Left lung (tissue), 4 donors: ENCODE measurements at regions not wholly inside any gene's neighbourhood (a gene's known extent, or its start where the extent isn't known, plus 50 kb on each side); places are given as distances from the start of the nearest gene placed in this dataset.

Experiments
- ATAC-seq: fragments of 200-7000 bp; cut with Tn5 transposase; one replicate; pipeline ENCODE4 v1.9.1; 2020; ENCODE audit warnings: moderate library complexity
- DNase-seq, 4 donors: peaks; one replicate each; pipeline ENCODE4 v3.0.0-alpha.2; 2013 to 2020
- H3K27ac ChIP-seq, 2 donors: fragments of 200-600 bp; sonication (generic) in 1 of 2; one replicate each; pipeline versions ENCODE4 v1.5.0 to v1.8.0; 2020 to 2021
- H3K27me3 ChIP-seq, 2 donors: fragments of 200-600 bp; sonication (generic) in 1 of 2; one replicate each; pipeline versions ENCODE4 v1.5.0 to v1.8.0; 2020 to 2021
- H3K36me3 ChIP-seq, 2 donors: fragments of 200-600 bp; sonication (generic) in 1 of 2; one replicate each; pipeline versions ENCODE4 v1.5.0 to v1.8.0; 2020 to 2021
- H3K4me1 ChIP-seq, 2 donors: fragments of 200-600 bp; one replicate each; pipeline ENCODE4 v1.8.0; 2021
- H3K4me3 ChIP-seq, 2 donors: fragments of 200-600 bp; sonication (generic) in 1 of 2; one replicate each; pipeline versions ENCODE4 v1.5.0 to v1.8.0; 2020 to 2021; ENCODE audit warnings: mild to moderate bottlenecking in 1 of 2
- H3K9me3 ChIP-seq, 2 donors: fragments of 200-600 bp; sonication (generic) in 1 of 2; one replicate each; pipeline versions ENCODE4 v1.5.0 to v1.8.0; 2020 to 2021
- CTCF ChIP-seq, 2 donors: fragments of 200-600 bp; sonication (generic) in 1 of 2; IDR thresholded peaks; one replicate each; pipeline versions ENCODE4 v1.5.0 to v1.8.0; 2021; ENCODE audit warnings: antibody characterized with exemption in 2 of 2
- intact Hi-C, 2 donors: fragments of 100-400 bp; cut with DNase I; formaldehyde crosslinking; loops; one replicate each; pipeline versions ENCODE4 v1.11.2 to v1.14.2; 2022
- donor health status: DM: no; HTN: yes; CAD: no.
- donor health status: DM: no; HTN: no; CAD: no.

- no peak for TF ChIP-seq CTCF (IDR thresholded peaks at IDR 0.05)
- Histone ChIP-seq H3K27ac (no peak overlapping the region), H3K27me3 (no peaks in the 10 kb centered on the region), H3K4me3 (no peak overlapping the region), H3K36me3 (no peaks in the 10 kb centered on the region), H3K9me3 (peaks cover 0 to 4% of the 10 kb centered on the region in 2 donors), H3K4me1 (no peaks in the 10 kb centered on the region)
- no peak for ATAC-seq
- intact Hi-C loops: no loop called here
- no peak for DNase-seq
Observed at GRCh38 chr15:46701896-46702295, 1015.4 kb upstream of the SEMA6D start.

GRCh38 chr15:46703020-46703861, 1014.1 kb upstream of the SEMA6D start:
- Histone ChIP-seq H3K27ac (no peak overlapping the region), H3K27me3 (no peaks in the 10 kb centered on the region), H3K9me3 (peaks cover 0 to 4% of the 10 kb centered on the region in 2 donors), H3K4me3 (no peak overlapping the region), H3K4me1 (no peaks in the 10 kb centered on the region), H3K36me3 (no peaks in the 10 kb centered on the region)
- no peak for DNase-seq
- no peak for ATAC-seq
- intact Hi-C loops: no loop called here
- TF ChIP-seq CTCF (IDR thresholded peaks at IDR 0.05): no peak

GRCh38 chr15:46703871-46704637, 1013.3 kb upstream of the SEMA6D start:
- Histone ChIP-seq H3K4me3 (no peak overlapping the region), H3K9me3 (peaks cover 0 to 4% of the 10 kb centered on the region in 2 donors), H3K27ac (no peak overlapping the region), H3K36me3 (no peaks in the 10 kb centered on the region), H3K27me3 (no peaks in the 10 kb centered on the region), H3K4me1 (no peaks in the 10 kb centered on the region)
- intact Hi-C loops: no loop called here
- DNase-seq (no peak), ATAC-seq (no peak)
- no peak for TF ChIP-seq CTCF (IDR thresholded peaks at IDR 0.05)

GRCh38 chr15:46707452-46707851, 1009.9 kb upstream of the SEMA6D start:
- ATAC-seq: no peak
- Histone ChIP-seq H3K9me3 (peaks cover 0 to 4% of the 10 kb centered on the region in 2 donors), H3K4me1 (no peaks in the 10 kb centered on the region), H3K4me3 (no peak overlapping the region), H3K27me3 (no peaks in the 10 kb centered on the region), H3K36me3 (no peaks in the 10 kb centered on the region), H3K27ac (no peak overlapping the region)
- intact Hi-C loops: no loop called here
- TF ChIP-seq CTCF (IDR thresholded peaks at IDR 0.05): no peak
- DNase-seq: no peak

- DNase-seq (no peak), ATAC-seq (no peak)
- no peak overlapping the region for H3K27ac ChIP-seq
- H3K9me3 ChIP-seq: peaks cover 0 to 4% of the 10 kb centered on the region in 2 donors
- no peak for TF ChIP-seq CTCF (IDR thresholded peaks at IDR 0.05)
- intact Hi-C loops: no loop called here
- no peaks in the 10 kb centered on the region for H3K27me3 ChIP-seq
- no peak overlapping the region for H3K4me3 ChIP-seq
- H3K4me1 ChIP-seq: no peaks in the 10 kb centered on the region
- no peaks in the 10 kb centered on the region for H3K36me3 ChIP-seq
Observed at GRCh38 chr15:46708226-46708625, 1009.1 kb upstream of the SEMA6D start.
